HG03521 (cell line): ENCODE measurements at regions not wholly inside any gene's neighbourhood (a gene's known extent, or its start where the extent isn't known, plus 50 kb on each side); places are given as distances from the start of the nearest gene placed in this dataset.

ENCODE experiments used
- ATAC-seq: cut with Tn5 transposase; IDR thresholded peaks from one replicate; pipeline ENCODE4 v1.9.1; 2021; ENCODE audit warnings: mild to moderate bottlenecking, moderate library complexity; ENCODE audit not compliant: unreplicated experiment

- ATAC-seq = no peak
These were observed 159.9 kb downstream of the KLF13 start for GRCh38 chr15:31486506-31486905.

- no peak for ATAC-seq
These were observed 160.5 kb downstream of the KLF13 start for GRCh38 chr15:31486906-31487695.

GRCh38 chr15:31487811-31488436, 161.3 kb downstream of the KLF13 start:
- ATAC-seq = no peak

GRCh38 chr15:31488437-31489204, 162.0 kb downstream of the KLF13 start:
- ATAC-seq = no peak

GRCh38 chr15:31489281-31489680, 162.6 kb downstream of the KLF13 start:
- ATAC-seq = no peak

GRCh38 chr15:31489801-31490646, 163.4 kb downstream of the KLF13 start:
- ATAC-seq = no peak

- no peak for ATAC-seq
These were observed 168.2 kb downstream of the KLF13 start for GRCh38 chr15:31494786-31495185.

GRCh38 chr15:31495281-31495680, 168.6 kb downstream of the KLF13 start:
- ATAC-seq = no peak

- no peak for ATAC-seq
These were observed 171.2 kb downstream of the KLF13 start for GRCh38 chr15:31497838-31498237.

- ATAC-seq = no peak
These were observed 171.7 kb downstream of the KLF13 start for GRCh38 chr15:31498329-31498728.

GRCh38 chr15:31498756-31499155, 172.1 kb downstream of the KLF13 start:
- no peak for ATAC-seq

GRCh38 chr15:31499236-31499952, 172.8 kb downstream of the KLF13 start:
- no peak for ATAC-seq

GRCh38 chr15:31499953-31500765, 173.5 kb downstream of the KLF13 start:
- ATAC-seq = no peak

GRCh38 chr15:31500766-31501449, 174.3 kb downstream of the KLF13 start:
- ATAC-seq = no peak

GRCh38 chr15:31501536-31502157, 175.0 kb downstream of the KLF13 start:
- ATAC-seq = no peak

GRCh38 chr15:31502541-31503229, 176.1 kb downstream of the KLF13 start:
- no peak for ATAC-seq

- no peak for ATAC-seq
These were observed 176.6 kb downstream of the KLF13 start for GRCh38 chr15:31503256-31503655.
